Stimulated activated CD4-positive, alpha-beta T cell treated with anti-CD3 and anti-CD28 coated beads, Interleukin-15, amount 100 ng/mL, for 24 hours (primary cell): ENCODE measurements at regions not wholly inside any gene's neighbourhood (a gene's known extent, or its start where the extent isn't known, plus 50 kb on each side); places are given as distances from the start of the nearest gene placed in this dataset.
"Not testable (repeated sequence)": the region's sequence is repeated elsewhere in the genome, so short reads cannot be mapped to it uniquely, and the experiment has no call there.

Experiments used
- DNase-seq: peaks from one replicate; pipeline ENCODE4 v3.0.0-alpha.2; 2020

DNA sequence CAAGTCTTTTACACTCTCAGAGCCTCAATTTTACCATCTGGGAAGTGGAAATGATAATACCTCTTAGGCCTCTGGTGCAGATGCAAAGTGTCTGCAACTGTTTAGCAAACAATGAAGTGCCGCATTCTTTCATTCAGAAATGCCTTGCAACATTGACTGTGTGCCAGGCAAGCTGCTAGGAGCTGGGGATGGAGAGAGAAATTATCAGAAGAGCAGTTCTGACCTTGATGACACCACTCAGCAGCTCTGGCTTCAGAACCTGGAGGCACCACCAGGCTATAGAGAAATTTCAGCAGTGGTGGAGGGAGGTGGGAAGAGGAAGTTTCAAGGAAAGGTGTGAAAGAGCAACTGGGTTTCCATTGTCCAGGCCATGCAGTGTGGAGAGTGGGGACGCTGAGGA, 78.1 kb upstream of the HABP2 start:
- no peak for DNase-seq

DNA sequence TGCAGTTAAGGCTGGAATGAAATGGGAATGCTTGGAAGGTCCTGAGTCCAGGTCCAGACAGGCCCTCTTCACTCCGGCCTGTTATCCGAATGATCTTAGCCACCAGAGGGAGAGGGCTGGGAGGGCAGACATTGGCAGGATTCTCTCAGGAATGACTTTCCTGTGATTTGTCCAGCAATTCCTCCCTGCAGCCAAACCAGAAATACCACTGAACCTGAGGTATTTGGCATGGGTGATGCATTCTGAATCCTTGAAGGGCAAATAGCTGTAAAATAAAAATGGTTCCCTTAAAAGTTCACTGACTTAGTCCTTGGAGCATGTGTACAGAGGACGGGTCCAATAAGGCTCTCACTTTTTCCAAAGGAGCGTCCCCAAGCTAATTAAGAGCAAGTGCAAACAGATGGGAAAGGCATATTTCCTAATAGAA, 77.5 kb upstream of the HABP2 start:
- DNase-seq = no peak

GRCh38 chr10:113476191-113476590, 76.7 kb upstream of the HABP2 start:
- DNase-seq = no peak

DNA sequence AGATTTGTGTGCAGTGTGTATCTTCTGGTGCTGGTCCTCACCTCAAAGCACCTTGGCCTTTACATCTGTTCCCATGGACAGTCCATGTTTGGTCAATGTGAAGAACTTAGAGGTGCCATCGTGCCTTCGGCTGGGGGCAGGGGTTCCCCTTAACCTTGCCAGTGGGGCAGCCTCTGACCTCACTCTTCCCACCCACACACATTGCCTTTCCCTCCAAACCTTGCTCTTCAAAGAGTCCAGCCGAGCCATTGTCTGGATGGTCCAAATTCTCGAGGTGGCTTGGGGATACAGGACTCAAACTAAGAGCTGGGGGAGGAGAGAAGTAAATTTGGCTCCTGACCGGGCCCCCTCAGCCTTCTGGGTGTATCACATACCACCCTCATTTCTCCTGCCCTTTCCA, 76.2 kb upstream of the HABP2 start:
- DNase-seq = no peak

GRCh38 chr10:113477451-113477850, 75.4 kb upstream of the HABP2 start:
- DNase-seq = no peak

GRCh38 chr10:113479346-113480080, 73.3 kb upstream of the HABP2 start:
- no peak for DNase-seq

DNA sequence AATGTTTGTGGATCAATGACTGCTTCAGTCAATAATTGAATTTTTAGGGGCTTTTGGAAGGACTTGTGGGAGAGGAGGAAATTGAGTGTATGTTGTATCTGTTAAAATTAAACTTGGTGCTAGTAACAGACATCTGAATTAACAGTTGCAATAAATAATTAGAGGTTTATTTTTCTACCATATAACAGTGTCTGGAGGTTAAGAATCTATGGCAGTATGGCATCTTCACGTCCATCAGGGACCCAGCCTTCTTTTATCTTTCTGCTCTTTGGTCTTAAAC, 72.8 kb upstream of the HABP2 start:
- no peak for DNase-seq

GRCh38 chr10:113480851-113481502, 71.9 kb upstream of the HABP2 start:
- DNase-seq = no peak

GRCh38 chr10:113484487-113484886, 68.4 kb upstream of the HABP2 start:
- no peak for DNase-seq

- DNase-seq = no peak
Observed at GRCh38 chr10:113485736-113486135, 67.1 kb upstream of the HABP2 start.

DNA sequence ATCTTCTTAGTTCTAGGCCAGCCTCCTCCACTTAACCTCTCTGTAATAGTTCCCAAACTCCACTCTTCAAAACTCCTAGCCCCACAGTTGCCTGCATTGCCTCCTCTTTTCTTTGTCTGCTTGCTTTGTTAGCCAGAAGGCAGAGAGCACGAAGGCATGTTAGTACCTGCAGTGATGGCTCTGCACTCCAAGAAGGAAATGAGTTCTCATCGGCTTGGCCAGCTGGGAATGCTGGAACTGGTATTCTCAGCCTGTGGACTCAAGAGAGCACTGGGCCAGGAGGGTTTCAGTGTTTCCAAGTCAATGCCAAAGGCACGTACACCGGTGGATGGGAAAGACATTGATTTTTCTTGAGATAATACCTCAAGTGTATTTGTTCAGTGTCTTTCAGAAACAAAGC, 66.3 kb upstream of the HABP2 start:
- DNase-seq = no peak

- no peak for DNase-seq
Observed at GRCh38 chr10:113487154-113487553, 65.7 kb upstream of the HABP2 start.

DNA sequence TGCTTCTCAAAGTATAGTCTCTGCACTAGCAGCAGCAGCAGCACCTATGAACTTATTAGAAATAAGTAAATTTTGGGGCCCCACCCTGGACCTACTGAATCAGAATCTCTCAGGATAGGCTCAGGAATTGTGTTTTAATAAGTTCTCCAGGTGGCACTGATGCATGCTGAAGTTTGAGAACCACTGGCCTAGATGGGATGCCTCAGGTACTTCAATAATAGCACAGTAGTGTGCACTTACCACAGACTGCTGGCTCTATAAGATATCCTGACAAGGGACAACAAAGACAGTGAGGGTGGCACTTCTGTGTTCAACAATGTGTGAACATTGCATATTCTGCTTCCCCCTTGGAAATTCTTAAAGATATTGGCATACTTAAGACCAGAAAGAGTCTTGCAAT, 64.7 kb upstream of the HABP2 start:
- DNase-seq = no peak

DNA sequence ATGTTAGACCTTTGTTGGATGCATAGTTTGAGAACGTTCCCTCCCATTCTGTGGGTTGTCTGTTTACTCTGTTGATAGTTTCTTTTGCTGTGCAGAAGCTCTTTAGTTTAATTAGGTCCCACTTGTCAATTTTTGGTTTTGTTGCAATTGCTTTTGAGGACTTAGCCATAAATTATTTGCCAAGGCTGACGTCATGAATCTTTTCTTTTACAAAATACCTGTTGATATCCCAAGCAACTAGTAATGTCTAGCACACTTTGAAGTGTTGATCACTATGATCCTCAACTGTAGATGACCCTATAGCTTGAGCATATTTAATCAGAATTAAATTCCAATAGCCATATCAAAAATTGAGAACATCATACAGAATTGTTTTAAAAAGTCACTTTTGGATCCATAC, 63.3 kb upstream of the HABP2 start:
- DNase-seq = not testable (repeated sequence)

DNA sequence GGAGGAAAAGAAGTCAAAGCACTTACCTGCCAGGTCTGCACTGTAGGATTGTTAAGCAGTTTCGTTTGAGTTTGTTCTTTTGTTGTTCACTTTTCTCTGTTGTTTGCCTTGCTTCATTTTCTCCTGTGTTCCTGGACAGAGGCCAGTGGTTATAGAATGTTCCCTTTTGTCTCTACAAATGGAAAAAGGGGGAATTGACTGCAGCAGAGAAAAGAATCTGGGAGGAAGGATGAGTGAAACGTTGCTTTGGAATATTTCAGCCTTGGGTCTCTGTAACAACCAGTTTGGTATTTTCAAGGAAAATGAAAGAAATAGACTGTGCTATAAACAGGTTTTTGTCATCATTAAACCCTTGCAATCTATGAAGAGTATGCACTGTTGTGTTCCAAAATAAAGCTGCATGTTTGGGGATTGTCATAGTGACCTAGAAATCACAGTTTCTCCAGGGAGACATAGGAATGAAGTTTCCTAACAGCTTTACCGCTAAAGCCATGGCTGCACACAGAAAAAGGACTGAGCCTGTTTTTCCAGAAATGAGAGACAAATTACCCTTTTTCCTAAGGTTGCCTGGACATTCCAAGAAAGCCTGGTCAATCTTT, 60.8 kb upstream of the HABP2 start:
- no peak for DNase-seq

DNA sequence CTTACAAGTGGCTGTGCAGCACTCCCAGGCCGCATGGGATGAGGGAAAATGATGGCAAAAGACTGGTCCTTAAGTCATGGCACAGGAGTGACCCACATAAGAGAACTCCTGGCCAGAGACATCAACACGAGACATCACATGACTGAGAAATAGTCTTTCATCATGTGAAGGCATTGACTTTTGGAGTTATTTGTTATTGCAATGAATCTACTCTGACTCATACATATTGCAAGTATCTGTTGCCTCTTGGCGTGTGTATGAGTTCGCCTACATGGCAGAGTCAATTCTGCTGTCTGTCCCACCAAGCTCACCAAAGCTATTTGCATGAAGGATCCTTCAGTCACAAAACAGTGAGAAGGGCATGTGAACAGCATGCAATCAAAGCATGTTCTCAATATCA, 59.7 kb upstream of the HABP2 start:
- no peak for DNase-seq

DNA sequence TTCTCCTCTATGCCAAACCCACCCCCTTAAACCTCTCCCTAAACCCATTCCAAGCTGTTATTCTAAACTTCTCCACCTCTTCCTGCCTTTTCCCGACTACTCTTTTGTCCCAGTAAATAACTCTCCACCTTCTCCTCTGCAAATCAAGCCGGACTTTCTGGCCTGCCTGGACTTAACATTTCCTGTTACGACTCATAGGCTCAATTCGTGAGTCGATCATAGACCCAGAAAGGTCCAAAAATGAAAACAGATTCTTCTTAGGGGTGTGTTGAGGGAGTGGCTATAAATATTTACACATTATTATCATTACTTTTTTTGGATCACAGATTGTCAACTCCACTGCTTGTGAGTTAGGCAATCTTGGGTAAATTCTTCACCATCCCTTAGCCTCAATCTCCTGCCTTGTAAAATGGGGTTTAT, 59.0 kb upstream of the HABP2 start:
- no peak for DNase-seq

DNA sequence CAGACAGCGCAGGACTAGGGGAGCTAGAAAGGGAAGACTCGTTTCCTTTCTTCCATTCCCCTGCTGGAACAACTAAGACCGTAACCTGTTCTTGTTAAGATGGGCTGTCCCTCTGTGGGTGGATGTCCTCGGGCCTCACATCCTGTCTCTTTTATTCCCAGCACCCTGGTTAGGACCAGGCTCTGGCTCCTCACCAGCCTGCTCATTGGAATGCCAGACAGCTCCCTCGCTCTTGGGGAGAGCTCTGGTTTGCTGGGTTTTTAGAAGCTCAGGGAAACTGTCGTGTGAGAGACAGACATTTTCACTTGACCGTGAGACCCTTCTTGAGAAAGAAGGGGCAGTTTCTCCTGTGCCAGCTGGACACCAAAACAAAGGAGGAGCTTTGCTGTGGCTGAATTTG, 58.1 kb upstream of the HABP2 start:
- no peak for DNase-seq

- no peak for DNase-seq
Observed at GRCh38 chr10:113495553-113495952, 57.3 kb upstream of the HABP2 start.

GRCh38 chr10:113496111-113497109, 56.4 kb upstream of the HABP2 start:
- no peak for DNase-seq

GRCh38 chr10:113497198-113497597, 55.7 kb upstream of the HABP2 start:
- no peak for DNase-seq

DNA sequence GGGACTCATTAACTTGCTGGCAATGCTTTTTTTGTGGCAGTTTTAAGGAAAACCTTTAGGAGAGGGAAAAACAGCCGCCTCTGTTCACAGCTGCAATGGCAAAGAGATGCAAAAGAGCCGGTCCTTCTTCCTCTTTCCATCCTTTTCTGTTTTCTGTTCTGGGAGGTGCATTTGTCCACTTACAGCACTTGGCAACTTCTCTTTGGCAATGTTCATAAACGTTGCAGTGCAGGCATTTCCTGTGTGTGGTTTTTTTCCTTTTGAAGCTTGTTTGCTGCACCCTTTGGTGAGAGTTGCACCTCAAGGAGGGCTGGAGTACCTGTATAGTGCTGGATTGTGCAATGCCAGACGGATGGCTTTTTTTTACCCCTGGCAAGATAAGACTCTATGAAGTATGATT, 53.9 kb upstream of the HABP2 start:
- no peak for DNase-seq

GRCh38 chr10:113499806-113500205, 53.0 kb upstream of the HABP2 start:
- DNase-seq = no peak
